ENCODE measurements at regions not wholly inside any gene's neighbourhood (a gene's known extent, or its start where the extent isn't known, plus 50 kb on each side); places are given as distances from the start of the nearest gene placed in this dataset.

GRCh38 chr17:51442088-51442865 lies 181.9 kb downstream of the UTP18 start:
- TF ChIP-seq, protein P1, sequence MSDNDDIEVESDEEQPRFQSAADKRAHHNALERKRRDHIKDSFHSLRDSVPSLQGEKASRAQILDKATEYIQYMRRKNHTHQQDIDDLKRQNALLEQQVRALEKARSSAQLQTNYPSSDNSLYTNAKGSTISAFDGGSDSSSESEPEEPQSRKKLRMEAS (IDR thresholded peaks at IDR 0.05; ENCODE audit: low read depth, low read length): no peak
- TF ChIP-seq, protein P2, sequence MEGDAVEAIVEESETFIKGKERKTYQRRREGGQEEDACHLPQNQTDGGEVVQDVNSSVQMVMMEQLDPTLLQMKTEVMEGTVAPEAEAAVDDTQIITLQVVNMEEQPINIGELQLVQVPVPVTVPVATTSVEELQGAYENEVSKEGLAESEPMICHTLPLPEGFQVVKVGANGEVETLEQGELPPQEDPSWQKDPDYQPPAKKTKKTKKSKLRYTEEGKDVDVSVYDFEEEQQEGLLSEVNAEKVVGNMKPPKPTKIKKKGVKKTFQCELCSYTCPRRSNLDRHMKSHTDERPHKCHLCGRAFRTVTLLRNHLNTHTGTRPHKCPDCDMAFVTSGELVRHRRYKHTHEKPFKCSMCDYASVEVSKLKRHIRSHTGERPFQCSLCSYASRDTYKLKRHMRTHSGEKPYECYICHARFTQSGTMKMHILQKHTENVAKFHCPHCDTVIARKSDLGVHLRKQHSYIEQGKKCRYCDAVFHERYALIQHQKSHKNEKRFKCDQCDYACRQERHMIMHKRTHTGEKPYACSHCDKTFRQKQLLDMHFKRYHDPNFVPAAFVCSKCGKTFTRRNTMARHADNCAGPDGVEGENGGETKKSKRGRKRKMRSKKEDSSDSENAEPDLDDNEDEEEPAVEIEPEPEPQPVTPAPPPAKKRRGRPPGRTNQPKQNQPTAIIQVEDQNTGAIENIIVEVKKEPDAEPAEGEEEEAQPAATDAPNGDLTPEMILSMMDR (IDR thresholded peaks at IDR 0.05; ENCODE audit: low read depth, low read length): no peak
- no peak for TF ChIP-seq POLR2A (IDR thresholded peaks at IDR 0.05; ENCODE audit: extremely low read depth, insufficient read length)
- DNase-seq (ENCODE audit: low read depth): no peak

GRCh38 chr17:51443646-51444045 lies 183.3 kb downstream of the UTP18 start:
- no peak for DNase-seq (ENCODE audit: low read depth)
- TF ChIP-seq, protein P2 (IDR thresholded peaks at IDR 0.05; ENCODE audit: low read depth, low read length): no peak
- TF ChIP-seq, protein P1 (IDR thresholded peaks at IDR 0.05; ENCODE audit: low read depth, low read length): no peak
- TF ChIP-seq POLR2A (IDR thresholded peaks at IDR 0.05; ENCODE audit: extremely low read depth, insufficient read length) (no peak), MYC (IDR thresholded peaks at IDR 0.05; ENCODE audit: low read depth, low read length) (no peak)
- H3K4me3 ChIP-seq (ENCODE audit: low read depth, low read length): no peak overlapping the region

More at GRCh38 chr17:51442088-51442865, 181.9 kb downstream of the UTP18 start:
- H3K4me3 ChIP-seq (ENCODE audit: low read depth, low read length): no peak overlapping the region

DNA sequence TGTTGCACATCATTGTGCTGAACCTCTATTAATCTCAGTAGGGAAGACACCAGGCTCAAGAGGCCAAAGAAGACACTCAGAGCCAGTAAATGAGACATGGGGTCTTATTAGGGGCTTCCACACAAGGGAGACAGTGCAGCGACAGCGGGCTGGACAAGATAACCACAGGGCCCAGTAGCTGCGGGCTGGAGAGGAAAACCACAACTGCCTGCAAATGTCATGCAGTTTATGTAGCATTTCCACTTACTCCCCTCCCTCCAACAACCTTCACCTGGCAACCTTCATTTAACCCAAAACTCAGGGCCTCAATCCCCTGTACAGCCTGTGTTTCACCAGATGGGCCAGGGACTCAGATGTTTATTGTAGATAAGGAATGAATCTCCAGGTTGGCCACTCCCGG lies 185.6 kb downstream of the UTP18 start:
- TF ChIP-seq POLR2A (IDR thresholded peaks at IDR 0.05; ENCODE audit: extremely low read depth, insufficient read length) (no peak), MYC (IDR thresholded peaks at IDR 0.05; ENCODE audit: low read depth, low read length) (no peak)
- TF ChIP-seq, protein P1 (IDR thresholded peaks at IDR 0.05; ENCODE audit: low read depth, low read length): no peak
- TF ChIP-seq, protein P2 (IDR thresholded peaks at IDR 0.05; ENCODE audit: low read depth, low read length): no peak
- DNase-seq (ENCODE audit: low read depth): peak; percentile 7
- no peak overlapping the region for H3K4me3 ChIP-seq (ENCODE audit: low read depth, low read length)

GRCh38 chr17:51454456-51454978 lies 194.2 kb downstream of the UTP18 start:
- no peak overlapping the region for H3K4me3 ChIP-seq (ENCODE audit: low read depth, low read length)
- DNase-seq (ENCODE audit: low read depth): no peak
- no peak for TF ChIP-seq MYC (IDR thresholded peaks at IDR 0.05; ENCODE audit: low read depth, low read length)
- TF ChIP-seq, protein P2 (IDR thresholded peaks at IDR 0.05; ENCODE audit: low read depth, low read length): no peak
- TF ChIP-seq POLR2A (IDR thresholded peaks at IDR 0.05; ENCODE audit: extremely low read depth, insufficient read length): no peak
- TF ChIP-seq, protein P1 (IDR thresholded peaks at IDR 0.05; ENCODE audit: low read depth, low read length): no peak

GRCh38 chr17:51455211-51455610 lies 194.9 kb downstream of the UTP18 start:
- H3K4me3 ChIP-seq (ENCODE audit: low read depth, low read length): no peak overlapping the region
- TF ChIP-seq, protein P1 (IDR thresholded peaks at IDR 0.05; ENCODE audit: low read depth, low read length): no peak
- TF ChIP-seq MYC (IDR thresholded peaks at IDR 0.05; ENCODE audit: low read depth, low read length): no peak
- TF ChIP-seq, protein P2 (IDR thresholded peaks at IDR 0.05; ENCODE audit: low read depth, low read length): no peak
- DNase-seq (ENCODE audit: low read depth): no peak
